ENCODE measurements at regions not wholly inside any gene's neighbourhood (a gene's known extent, or its start where the extent isn't known, plus 50 kb on each side); places are given as distances from the start of the nearest gene placed in this dataset.

DNA sequence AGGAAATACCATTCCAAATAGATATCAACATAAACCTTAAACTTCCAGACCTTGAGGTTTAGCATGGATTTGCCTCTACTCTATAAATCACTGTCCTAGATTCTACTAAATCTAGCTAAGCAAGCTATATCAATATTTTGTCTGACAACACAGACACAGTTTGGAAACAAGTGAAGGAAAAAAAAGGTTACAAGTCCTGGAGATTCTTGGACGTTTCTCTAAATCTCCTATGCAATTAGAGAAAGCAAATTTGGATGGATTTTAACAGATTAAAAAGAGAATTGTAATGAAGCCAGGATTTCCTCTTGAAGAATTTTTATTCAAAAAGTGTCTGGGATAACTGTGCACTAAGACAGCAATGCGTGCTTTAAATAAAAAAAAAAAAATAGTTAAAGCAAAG, 441.1 kb upstream of the DPH6 start:
- Histone ChIP-seq H3K27me3 (no peaks in the 10 kb centered on the region), H3K9ac (no peak overlapping the region), H3K9me3 (no peaks in the 10 kb centered on the region), H3K4me3 (no peak overlapping the region), H3K4me1 (no peaks in the 10 kb centered on the region), H3K36me3 (no peaks in the 10 kb centered on the region), H3K27ac (no peak overlapping the region), H3K4me2 (no peak overlapping the region), H4K20me1 (no peaks in the 10 kb centered on the region)
- no peak for TF ChIP-seq Cebpa-rat (IDR thresholded peaks at IDR 0.05)

DNA sequence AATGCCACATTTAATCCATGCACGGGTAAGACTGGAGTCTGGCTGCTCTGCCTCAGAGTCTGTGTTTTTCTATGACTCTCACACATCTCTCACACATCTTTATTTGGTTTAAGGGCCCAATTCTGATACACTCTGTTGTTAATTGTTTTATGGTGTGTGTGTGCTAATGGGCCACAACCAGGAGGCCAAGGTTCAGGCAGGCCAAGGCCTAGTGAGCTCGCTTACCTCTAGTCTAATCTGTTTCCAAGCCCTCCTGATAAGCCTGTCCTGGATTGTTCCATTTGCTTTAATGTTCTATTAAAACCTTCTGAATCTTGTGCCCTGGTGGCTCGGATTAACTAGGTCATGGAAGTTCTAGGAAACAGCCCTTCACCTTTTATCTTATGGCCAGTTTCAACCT, 445.4 kb upstream of the DPH6 start:
- H4K20me1 ChIP-seq: no peaks in the 10 kb centered on the region
- no peak for TF ChIP-seq Cebpa-rat (IDR thresholded peaks at IDR 0.05)

DNA sequence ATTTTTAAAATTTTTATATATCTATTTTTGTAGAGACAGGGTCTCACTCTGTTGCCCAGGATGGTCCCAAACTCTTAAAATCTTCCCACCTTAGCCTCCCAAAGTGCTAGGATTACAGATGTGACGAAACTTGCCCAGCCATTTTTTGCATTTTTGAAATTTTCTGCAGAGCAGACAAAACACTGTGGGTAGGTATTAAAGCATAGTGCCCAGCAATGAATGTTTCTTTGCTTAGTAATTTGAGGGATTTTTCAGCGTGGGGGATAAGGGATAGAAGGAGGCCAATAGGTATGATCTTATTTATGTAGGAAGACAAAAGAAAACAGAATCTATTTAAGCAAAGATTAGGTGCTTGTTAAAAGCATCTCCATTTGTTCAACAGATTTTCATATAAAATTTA, 446.8 kb upstream of the DPH6 start:
- no peak overlapping the region for H3K4me3 ChIP-seq
- no peaks in the 10 kb centered on the region for H3K27me3 ChIP-seq
- H3K9ac ChIP-seq: no peak overlapping the region
- H3K9me3 ChIP-seq: no peaks in the 10 kb centered on the region
- no peak overlapping the region for H3K4me2 ChIP-seq
- no peak overlapping the region for H3K27ac ChIP-seq
- no peaks in the 10 kb centered on the region for H4K20me1 ChIP-seq
- no peaks in the 10 kb centered on the region for H3K4me1 ChIP-seq
- no peaks in the 10 kb centered on the region for H3K36me3 ChIP-seq
- TF ChIP-seq Cebpa-rat (IDR thresholded peaks at IDR 0.05): no peak

More for the DNA sequence above, 445.4 kb upstream of the DPH6 start:
- Histone ChIP-seq H3K9ac (no peak overlapping the region), H3K4me2 (no peak overlapping the region), H3K36me3 (no peaks in the 10 kb centered on the region), H3K4me3 (no peak overlapping the region), H3K27me3 (no peaks in the 10 kb centered on the region), H3K27ac (no peak overlapping the region), H3K4me1 (no peaks in the 10 kb centered on the region), H3K9me3 (no peaks in the 10 kb centered on the region)

DNA sequence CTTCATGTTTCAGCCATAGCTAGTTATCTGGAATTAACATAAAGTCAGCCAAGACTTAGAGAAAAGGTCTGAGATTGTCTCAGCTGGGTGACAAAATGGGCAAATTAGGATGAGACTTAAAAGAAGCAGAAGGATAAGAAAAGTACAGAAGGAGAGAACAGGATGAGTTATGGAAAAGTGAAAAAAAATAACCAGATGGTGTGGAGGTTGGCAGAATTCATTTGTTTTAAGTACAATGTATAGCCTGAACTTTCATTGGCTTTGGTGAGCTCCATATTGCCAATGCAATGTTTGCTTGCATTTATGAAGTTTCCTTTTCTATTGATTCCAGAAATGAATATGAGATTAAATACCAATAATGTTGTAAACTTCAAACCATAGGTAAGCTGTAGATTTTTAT, 447.2 kb upstream of the DPH6 start:
- H3K4me3 ChIP-seq: no peak overlapping the region
- H3K9ac ChIP-seq: no peak overlapping the region
- no peaks in the 10 kb centered on the region for H3K36me3 ChIP-seq
- H3K27me3 ChIP-seq: no peaks in the 10 kb centered on the region
- H4K20me1 ChIP-seq: no peaks in the 10 kb centered on the region
- H3K9me3 ChIP-seq: no peaks in the 10 kb centered on the region
- H3K4me1 ChIP-seq: no peaks in the 10 kb centered on the region
- no peak overlapping the region for H3K27ac ChIP-seq
- H3K4me2 ChIP-seq: no peak overlapping the region
- no peak for TF ChIP-seq Cebpa-rat (IDR thresholded peaks at IDR 0.05)

DNA sequence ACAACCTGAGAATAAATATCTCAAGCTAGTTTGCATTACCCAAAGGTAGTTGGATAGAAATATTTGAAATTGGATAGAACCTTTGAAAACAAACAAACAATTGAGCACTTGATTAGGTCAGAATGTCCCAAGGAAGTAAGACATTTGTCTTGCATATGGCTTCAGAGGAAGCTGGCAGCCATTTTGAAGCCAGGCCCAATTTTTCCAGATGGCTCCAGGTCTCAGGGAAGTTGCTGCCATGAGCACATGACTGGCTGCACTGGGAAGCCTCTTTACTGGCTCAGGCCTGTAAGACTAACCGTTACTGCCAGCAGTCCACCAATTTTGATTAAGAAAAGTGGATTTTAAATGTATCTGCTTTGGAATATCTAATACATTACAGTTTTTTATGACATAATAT, 448.9 kb upstream of the DPH6 start:
- Histone ChIP-seq H4K20me1 (no peaks in the 10 kb centered on the region), H3K27me3 (no peaks in the 10 kb centered on the region), H3K4me1 (no peaks in the 10 kb centered on the region), H3K4me3 (no peak overlapping the region), H3K27ac (no peak overlapping the region), H3K9me3 (no peaks in the 10 kb centered on the region), H3K9ac (no peak overlapping the region), H3K36me3 (no peaks in the 10 kb centered on the region), H3K4me2 (no peak overlapping the region)
- no peak for TF ChIP-seq Cebpa-rat (IDR thresholded peaks at IDR 0.05)

DNA sequence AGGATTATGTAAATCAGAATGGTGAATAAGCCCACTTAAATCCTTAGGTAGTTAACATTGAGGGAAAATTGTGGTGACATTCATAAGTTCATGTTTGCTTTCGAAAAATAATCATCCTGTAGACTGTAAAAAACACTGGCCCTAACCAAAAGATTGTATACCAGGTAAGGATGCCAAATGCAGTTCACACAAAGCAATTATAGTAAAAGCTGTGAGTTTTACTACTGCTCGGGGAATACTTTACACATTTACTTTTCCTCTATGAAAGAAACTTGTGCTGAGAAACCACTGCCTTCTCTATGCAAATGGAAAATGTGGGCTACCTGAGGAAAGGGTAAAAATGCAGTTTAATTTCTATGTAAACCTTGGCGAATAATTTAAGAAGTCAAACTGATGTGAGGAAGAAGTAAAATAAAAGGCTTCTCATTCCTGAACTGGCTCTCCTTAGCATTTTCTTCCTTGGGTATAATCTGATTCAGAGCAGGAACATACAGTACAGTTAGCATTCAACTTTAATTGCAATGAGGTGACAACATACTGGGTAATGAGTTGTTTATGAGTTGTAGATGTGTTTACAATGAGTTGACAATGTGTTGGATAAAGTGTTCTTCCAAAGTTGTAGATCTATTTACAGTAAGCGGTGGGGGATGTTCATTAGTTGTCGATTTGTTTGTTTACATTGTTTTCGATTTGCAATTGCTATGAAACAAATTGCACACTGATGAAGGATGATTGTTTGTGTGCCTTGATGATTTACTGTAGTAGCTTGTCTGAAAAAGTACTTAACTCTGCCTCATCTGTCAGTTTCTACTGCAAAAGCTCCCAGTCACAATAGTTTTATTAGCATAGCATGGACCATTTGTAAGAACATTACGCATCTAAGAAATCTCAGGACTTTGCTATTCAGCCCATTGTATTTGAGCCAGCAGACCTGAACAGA, 453.0 kb upstream of the DPH6 start:
- Histone ChIP-seq H3K27ac (no peak overlapping the region), H3K9me3 (no peaks in the 10 kb centered on the region), H3K4me2 (no peak overlapping the region), H3K4me3 (no peak overlapping the region), H3K36me3 (no peaks in the 10 kb centered on the region), H3K4me1 (no peaks in the 10 kb centered on the region), H3K27me3 (no peaks in the 10 kb centered on the region), H3K9ac (no peak overlapping the region), H4K20me1 (no peaks in the 10 kb centered on the region)
- TF ChIP-seq Cebpa-rat (IDR thresholded peaks at IDR 0.05): no peak

DNA sequence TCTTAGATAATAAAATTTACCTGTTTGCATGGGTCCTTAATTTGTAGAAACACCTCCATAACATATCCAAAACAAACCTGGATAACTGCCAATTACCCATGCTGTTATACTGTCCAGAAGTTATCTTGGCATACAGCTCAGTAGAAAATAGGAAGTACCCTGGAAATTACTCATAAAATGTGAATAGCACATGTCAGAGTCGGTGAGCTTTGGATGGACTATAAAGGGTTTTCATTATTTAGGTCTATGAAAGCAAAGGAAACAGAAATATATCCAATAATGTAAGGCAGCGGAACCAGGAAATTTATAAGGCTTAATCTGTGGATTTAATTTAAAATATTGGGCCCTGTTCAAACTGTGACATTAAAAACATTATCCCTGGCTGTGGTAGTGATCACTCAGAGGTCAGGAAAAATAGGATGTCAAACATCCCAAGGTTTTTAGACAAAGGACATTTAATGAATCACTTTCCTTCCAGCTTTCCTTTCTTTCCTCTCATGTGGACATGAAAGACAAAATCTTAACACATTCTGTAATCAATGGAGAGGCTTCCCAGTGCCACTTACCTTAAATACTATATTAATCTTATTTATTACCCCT, 459.0 kb upstream of the DPH6 start:
- TF ChIP-seq Cebpa-rat (IDR thresholded peaks at IDR 0.05): no peak
- Histone ChIP-seq H3K4me3 (no peak overlapping the region), H3K27me3 (no peaks in the 10 kb centered on the region), H3K9me3 (peaks cover 5% of the 10 kb centered on the region; the same call in 1 of the 2 replicates), H3K27ac (no peak overlapping the region), H3K36me3 (no peaks in the 10 kb centered on the region), H4K20me1 (no peaks in the 10 kb centered on the region), H3K9ac (no peak overlapping the region), H3K4me1 (no peaks in the 10 kb centered on the region), H3K4me2 (no peak overlapping the region)

DNA sequence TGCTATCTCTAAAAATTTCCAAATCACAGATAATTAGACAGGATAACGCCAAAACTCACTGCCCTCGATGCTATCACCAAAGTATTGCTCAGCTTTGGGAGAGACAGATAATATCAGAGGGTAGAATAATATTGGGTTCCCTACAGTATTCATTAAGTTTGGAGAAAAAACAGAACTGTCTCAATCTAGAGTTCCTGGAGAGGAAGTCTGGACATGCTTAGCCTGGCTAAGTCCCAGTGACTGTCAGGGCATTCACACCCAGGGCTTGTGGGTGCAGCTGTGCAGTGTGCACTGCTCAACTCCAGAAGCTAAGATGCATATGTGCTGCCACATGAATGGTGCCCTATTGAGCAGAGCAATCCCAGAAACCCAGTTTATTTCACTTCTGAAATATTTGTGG, 459.6 kb upstream of the DPH6 start:
- no peak overlapping the region for H3K4me3 ChIP-seq
- H3K27me3 ChIP-seq: no peaks in the 10 kb centered on the region
- no peaks in the 10 kb centered on the region for H3K4me1 ChIP-seq
- H3K9ac ChIP-seq: no peak overlapping the region
- peaks cover 5% of the 10 kb centered on the region; the same call in 1 of the 2 replicates for H3K9me3 ChIP-seq
- no peaks in the 10 kb centered on the region for H3K36me3 ChIP-seq
- H3K27ac ChIP-seq: no peak overlapping the region
- TF ChIP-seq Cebpa-rat (IDR thresholded peaks at IDR 0.05): no peak
- no peaks in the 10 kb centered on the region for H4K20me1 ChIP-seq
- H3K4me2 ChIP-seq: no peak overlapping the region

DNA sequence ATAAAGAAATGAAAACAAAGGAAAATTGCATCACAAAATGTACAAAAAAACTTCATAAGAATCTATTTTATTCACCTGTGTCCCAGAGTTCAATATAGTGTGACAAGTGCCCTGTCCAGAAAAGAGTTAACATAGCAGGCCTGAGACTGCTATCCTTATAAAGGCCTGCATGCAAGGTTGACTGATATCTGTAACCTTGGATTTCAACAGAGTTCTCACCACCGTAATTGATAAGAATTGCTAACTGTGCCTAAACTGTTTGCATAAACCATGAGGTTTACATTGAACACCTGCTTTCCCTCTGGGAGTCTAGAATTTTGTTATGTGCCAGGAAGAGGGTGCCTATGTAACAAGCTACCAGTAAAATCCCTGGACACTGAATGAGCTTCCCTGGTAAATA, 461.7 kb upstream of the DPH6 start:
- H3K4me1 ChIP-seq: no peaks in the 10 kb centered on the region
- H3K4me2 ChIP-seq: no peak overlapping the region
- H3K36me3 ChIP-seq: no peaks in the 10 kb centered on the region
- H3K27me3 ChIP-seq: no peaks in the 10 kb centered on the region
- no peak overlapping the region for H3K4me3 ChIP-seq
- peaks cover 5% of the 10 kb centered on the region; the same call in 1 of the 2 replicates for H3K9me3 ChIP-seq
- no peaks in the 10 kb centered on the region for H4K20me1 ChIP-seq
- H3K27ac ChIP-seq: no peak overlapping the region
- no peak for TF ChIP-seq Cebpa-rat (IDR thresholded peaks at IDR 0.05)
- no peak overlapping the region for H3K9ac ChIP-seq

DNA sequence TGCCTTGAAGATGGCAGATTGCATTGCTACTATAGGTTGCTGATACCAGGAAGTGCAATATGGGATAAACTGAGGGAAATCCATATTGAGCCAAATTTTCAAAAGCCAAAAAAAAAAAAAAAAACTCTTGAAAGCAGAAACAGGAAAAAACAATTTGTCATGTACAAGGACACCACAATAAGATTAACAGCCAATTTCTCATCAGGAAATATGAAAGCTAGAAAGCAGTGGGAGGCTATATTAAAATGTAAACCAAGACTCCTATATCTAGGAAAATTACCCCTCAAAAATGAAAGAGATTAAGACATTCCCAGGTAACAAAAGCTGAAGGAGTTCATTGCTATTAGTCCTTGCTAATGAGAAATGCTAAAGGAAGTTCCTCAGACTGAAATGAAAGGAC, 462.8 kb upstream of the DPH6 start:
- Histone ChIP-seq H3K27ac (no peak overlapping the region), H4K20me1 (no peaks in the 10 kb centered on the region), H3K4me3 (no peak overlapping the region), H3K4me2 (no peak overlapping the region), H3K9ac (no peak overlapping the region), H3K36me3 (no peaks in the 10 kb centered on the region), H3K4me1 (no peaks in the 10 kb centered on the region), H3K27me3 (no peaks in the 10 kb centered on the region), H3K9me3 (peaks cover 5% of the 10 kb centered on the region; the same call in 1 of the 2 replicates)
- no peak for TF ChIP-seq Cebpa-rat (IDR thresholded peaks at IDR 0.05)
